ENCODE measurements at regions not wholly inside any gene's neighbourhood (a gene's known extent, or its start where the extent isn't known, plus 50 kb on each side); places are given as distances from the start of the nearest gene placed in this dataset.

DNA sequence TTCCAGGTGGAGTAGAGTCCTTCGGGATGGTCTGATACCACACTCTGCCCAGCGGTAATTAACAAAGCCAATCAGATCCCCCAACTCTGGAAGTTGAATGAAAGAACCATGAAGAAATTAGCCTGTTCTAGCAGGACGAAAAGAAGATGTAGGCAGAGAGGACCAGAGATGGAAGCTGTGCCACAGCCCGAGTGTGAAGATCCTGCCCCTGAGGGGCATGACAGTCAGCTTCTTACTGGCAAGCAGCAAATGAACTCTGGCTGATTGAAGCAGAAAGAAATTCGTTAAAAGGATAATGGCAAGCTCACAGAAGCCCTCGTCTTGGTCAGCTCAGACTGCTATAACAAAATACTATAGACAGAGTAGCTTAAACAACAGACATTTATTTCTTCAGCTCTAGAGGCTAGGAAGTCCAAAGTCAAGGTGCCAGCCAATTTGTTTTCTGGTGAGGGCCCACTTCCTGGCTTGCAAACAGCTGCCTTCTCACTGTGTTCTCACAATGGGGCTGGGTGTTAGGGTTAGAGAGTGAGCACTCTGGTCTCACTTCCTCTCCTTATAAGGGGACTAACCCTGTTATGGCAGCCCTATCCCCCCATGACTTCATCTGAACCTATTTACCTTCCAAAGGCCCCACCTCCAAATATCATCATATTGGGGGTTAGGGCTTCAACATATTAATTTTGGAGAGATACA, 307.1 kb downstream of the VPS13C start:
- TF ChIP-seq, protein P1, sequence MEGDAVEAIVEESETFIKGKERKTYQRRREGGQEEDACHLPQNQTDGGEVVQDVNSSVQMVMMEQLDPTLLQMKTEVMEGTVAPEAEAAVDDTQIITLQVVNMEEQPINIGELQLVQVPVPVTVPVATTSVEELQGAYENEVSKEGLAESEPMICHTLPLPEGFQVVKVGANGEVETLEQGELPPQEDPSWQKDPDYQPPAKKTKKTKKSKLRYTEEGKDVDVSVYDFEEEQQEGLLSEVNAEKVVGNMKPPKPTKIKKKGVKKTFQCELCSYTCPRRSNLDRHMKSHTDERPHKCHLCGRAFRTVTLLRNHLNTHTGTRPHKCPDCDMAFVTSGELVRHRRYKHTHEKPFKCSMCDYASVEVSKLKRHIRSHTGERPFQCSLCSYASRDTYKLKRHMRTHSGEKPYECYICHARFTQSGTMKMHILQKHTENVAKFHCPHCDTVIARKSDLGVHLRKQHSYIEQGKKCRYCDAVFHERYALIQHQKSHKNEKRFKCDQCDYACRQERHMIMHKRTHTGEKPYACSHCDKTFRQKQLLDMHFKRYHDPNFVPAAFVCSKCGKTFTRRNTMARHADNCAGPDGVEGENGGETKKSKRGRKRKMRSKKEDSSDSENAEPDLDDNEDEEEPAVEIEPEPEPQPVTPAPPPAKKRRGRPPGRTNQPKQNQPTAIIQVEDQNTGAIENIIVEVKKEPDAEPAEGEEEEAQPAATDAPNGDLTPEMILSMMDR (IDR thresholded peaks at IDR 0.05), result no peak
- H3K79me2 ChIP-seq, result no peaks in the 10 kb centered on the region
- H3K4me2 ChIP-seq (ENCODE audit: low read length), result no peak overlapping the region
- no peak overlapping the region for H3K9ac ChIP-seq
- no peaks in the 10 kb centered on the region for H3K27me3 ChIP-seq (ENCODE audit: control insufficient read depth, insufficient read depth, low read length)
- no peak overlapping the region for H2AFZ ChIP-seq
- no peak overlapping the region for H3K27ac ChIP-seq
- no peaks in the 10 kb centered on the region for H3K36me3 ChIP-seq (ENCODE audit: control insufficient read depth, insufficient read depth, low read length)
- no peaks in the 10 kb centered on the region for H3K4me1 ChIP-seq
- no peaks in the 10 kb centered on the region for H3K9me3 ChIP-seq (ENCODE audit: control insufficient read depth, low read length)
- H3K4me3 ChIP-seq (ENCODE audit: low read depth, low read length), result no peak overlapping the region

DNA sequence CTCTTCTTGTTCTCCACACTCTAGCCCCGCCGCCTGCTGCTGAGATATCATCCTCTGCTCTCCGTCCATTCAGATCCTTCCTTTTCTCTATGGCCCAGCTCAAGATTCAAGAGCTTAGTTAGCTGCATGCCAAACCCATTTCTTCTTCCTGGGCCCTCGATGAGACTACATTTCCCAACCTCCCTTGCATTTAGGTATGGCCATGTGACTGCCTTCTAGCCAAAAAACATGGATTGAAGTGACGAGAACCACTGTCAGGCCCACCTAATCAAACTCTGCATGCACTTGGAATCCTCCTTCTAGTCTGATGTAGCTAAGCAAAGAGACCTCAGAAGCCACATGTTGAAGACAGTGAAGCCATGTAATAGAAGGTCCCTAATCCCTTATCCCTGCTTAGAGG, 308.2 kb downstream of the VPS13C start:
- H3K4me2 ChIP-seq (ENCODE audit: low read length), result no peak overlapping the region
- H3K4me3 ChIP-seq (ENCODE audit: low read depth, low read length), result no peak overlapping the region
- H3K36me3 ChIP-seq (ENCODE audit: control insufficient read depth, insufficient read depth, low read length), result no peaks in the 10 kb centered on the region
- H3K27me3 ChIP-seq (ENCODE audit: control insufficient read depth, insufficient read depth, low read length), result no peaks in the 10 kb centered on the region
- H2AFZ ChIP-seq, result no peak overlapping the region
- TF ChIP-seq, protein P1 (IDR thresholded peaks at IDR 0.05), result no peak
- no peaks in the 10 kb centered on the region for H3K79me2 ChIP-seq
- no peak overlapping the region for H3K27ac ChIP-seq
- no peak overlapping the region for H3K9ac ChIP-seq
- no peaks in the 10 kb centered on the region for H3K9me3 ChIP-seq (ENCODE audit: control insufficient read depth, low read length)
- H3K4me1 ChIP-seq, result no peaks in the 10 kb centered on the region

DNA sequence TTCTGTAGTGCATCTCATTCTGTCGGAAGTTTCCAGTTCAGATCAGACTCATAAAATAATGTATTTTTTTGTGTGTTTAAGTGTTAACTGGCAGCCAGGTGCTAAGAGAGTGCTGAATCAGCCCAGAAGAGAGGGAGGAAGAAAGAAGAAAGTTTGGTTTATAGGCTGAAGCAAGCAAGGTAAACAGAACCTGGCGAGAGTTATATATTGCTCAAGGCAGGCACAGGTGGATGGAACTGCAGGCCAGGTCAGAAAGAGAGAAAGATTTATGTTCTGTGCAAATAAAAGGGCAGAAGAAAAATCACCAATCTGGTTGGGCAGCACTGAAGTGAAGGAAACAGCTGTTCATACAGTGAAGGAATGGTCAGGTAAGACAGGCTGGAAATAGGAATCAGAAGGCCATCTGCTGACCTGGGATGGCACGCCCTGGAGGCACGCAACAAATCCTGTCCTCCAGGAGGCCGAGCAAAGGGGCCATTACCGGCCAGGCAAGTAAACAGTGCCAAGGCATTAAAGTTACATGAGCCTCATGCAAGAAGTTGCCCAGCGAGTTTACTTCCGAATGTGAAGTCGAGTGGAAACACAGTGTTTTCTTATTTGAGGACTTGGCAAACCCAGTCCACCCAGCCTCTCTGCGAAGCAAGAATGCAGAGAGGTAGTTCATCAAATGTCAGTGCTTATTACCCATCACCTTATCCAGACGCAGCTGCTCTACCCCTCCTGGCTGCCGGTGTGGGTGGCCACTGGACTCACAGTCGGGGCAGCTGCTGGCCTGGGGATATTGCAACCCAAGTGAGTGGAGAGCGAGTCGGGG, 309.8 kb downstream of the VPS13C start:
- no peak overlapping the region for H3K9ac ChIP-seq
- H3K4me1 ChIP-seq, result no peaks in the 10 kb centered on the region
- no peak overlapping the region for H2AFZ ChIP-seq
- no peak overlapping the region for H3K27ac ChIP-seq
- no peaks in the 10 kb centered on the region for H3K9me3 ChIP-seq (ENCODE audit: control insufficient read depth, low read length)
- no peaks in the 10 kb centered on the region for H3K36me3 ChIP-seq (ENCODE audit: control insufficient read depth, insufficient read depth, low read length)
- no peaks in the 10 kb centered on the region for H3K79me2 ChIP-seq
- no peak overlapping the region for H3K4me3 ChIP-seq (ENCODE audit: low read depth, low read length)
- no peak overlapping the region for H3K4me2 ChIP-seq (ENCODE audit: low read length)
- H3K27me3 ChIP-seq (ENCODE audit: control insufficient read depth, insufficient read depth, low read length), result no peaks in the 10 kb centered on the region
- TF ChIP-seq, protein P1 (IDR thresholded peaks at IDR 0.05), result no peak

DNA sequence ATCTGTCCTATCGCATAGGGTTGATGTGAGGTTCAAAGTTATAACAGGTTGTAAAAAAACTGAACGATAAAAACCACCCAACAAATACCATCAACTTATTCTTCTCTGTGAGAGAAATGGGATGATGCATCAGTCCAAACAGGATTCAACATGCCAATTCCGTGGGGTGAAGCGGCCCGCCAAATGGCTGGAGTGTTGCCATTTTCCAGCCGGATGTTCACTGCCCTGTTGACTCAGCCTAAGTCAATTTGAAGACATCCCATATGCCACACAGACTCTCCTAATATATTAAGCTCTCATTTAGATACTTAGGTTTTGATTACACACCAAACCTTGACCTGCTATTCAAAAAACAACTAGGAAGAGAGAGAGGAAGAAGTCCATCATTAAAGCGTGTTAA, 311.1 kb downstream of the VPS13C start:
- no peak overlapping the region for H3K4me3 ChIP-seq (ENCODE audit: low read depth, low read length)
- H3K27me3 ChIP-seq (ENCODE audit: control insufficient read depth, insufficient read depth, low read length), result no peaks in the 10 kb centered on the region
- H3K79me2 ChIP-seq, result no peaks in the 10 kb centered on the region
- no peak overlapping the region for H3K9ac ChIP-seq
- no peaks in the 10 kb centered on the region for H3K4me1 ChIP-seq
- TF ChIP-seq, protein P1 (IDR thresholded peaks at IDR 0.05), result no peak
- no peaks in the 10 kb centered on the region for H3K9me3 ChIP-seq (ENCODE audit: control insufficient read depth, low read length)
- H3K4me2 ChIP-seq (ENCODE audit: low read length), result no peak overlapping the region
- no peak overlapping the region for H3K27ac ChIP-seq
- no peaks in the 10 kb centered on the region for H3K36me3 ChIP-seq (ENCODE audit: control insufficient read depth, insufficient read depth, low read length)
- no peak overlapping the region for H2AFZ ChIP-seq
